ENCODE measurements at regions not wholly inside any gene's neighbourhood (a gene's known extent, or its start where the extent isn't known, plus 50 kb on each side); places are given as distances from the start of the nearest gene placed in this dataset.

DNA sequence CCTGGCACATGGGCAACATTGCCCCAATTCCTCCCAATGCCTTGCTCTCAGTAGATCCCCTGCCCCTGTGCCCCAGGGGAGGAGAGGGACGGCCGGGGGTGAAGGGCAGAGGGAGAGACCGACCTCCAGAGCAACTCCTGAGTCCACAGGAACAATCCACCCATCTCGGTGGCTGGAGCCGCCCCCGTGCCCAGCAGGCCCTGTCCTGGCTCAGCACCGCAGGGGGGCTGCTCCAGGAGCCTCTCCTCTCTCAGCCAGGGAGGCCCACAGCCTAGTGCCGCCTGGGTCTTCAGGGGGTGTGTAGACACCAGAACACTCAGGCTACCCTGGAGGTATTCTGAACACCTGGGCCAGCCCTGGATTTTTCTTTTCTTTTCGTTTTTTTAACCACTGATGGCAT lies 233.7 kb upstream of the SDK2 start:
- TF ChIP-seq, protein P1, sequence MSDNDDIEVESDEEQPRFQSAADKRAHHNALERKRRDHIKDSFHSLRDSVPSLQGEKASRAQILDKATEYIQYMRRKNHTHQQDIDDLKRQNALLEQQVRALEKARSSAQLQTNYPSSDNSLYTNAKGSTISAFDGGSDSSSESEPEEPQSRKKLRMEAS (IDR thresholded peaks at IDR 0.05; ENCODE audit: low read depth, low read length): no peak
- TF ChIP-seq, protein P2, sequence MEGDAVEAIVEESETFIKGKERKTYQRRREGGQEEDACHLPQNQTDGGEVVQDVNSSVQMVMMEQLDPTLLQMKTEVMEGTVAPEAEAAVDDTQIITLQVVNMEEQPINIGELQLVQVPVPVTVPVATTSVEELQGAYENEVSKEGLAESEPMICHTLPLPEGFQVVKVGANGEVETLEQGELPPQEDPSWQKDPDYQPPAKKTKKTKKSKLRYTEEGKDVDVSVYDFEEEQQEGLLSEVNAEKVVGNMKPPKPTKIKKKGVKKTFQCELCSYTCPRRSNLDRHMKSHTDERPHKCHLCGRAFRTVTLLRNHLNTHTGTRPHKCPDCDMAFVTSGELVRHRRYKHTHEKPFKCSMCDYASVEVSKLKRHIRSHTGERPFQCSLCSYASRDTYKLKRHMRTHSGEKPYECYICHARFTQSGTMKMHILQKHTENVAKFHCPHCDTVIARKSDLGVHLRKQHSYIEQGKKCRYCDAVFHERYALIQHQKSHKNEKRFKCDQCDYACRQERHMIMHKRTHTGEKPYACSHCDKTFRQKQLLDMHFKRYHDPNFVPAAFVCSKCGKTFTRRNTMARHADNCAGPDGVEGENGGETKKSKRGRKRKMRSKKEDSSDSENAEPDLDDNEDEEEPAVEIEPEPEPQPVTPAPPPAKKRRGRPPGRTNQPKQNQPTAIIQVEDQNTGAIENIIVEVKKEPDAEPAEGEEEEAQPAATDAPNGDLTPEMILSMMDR (IDR thresholded peaks at IDR 0.05; ENCODE audit: low read depth, low read length): no peak
- TF ChIP-seq POLR2A (IDR thresholded peaks at IDR 0.05; ENCODE audit: extremely low read depth, insufficient read length) (no peak), MYC (IDR thresholded peaks at IDR 0.05; ENCODE audit: low read depth, low read length) (no peak)
- DNase-seq (ENCODE audit: low read depth): no peak
- no peak overlapping the region for H3K4me3 ChIP-seq (ENCODE audit: low read depth, low read length)

DNA sequence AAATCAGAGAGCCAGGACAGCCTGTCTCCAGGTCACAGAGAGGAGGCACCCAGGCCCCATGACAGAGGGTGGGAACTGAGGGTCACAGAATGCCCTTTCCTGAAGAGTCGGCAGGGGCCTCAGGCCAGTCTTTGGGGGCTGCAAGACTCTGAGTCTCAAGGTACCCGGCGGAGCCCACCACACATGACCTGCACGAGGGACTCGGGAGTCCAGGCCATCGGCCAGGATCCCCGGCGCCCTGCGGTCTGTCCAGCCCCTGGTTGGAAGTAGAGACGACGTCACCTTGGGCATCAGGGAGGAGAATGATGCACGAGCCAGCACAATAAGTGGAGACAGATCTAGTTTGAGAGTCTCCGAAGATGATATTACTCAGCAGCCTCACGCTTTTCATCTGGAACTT lies 234.7 kb upstream of the SDK2 start:
- no peak overlapping the region for H3K4me3 ChIP-seq (ENCODE audit: low read depth, low read length)
- DNase-seq (ENCODE audit: low read depth): no peak
- TF ChIP-seq, protein P1 (IDR thresholded peaks at IDR 0.05; ENCODE audit: low read depth, low read length): no peak
- TF ChIP-seq POLR2A (IDR thresholded peaks at IDR 0.05; ENCODE audit: extremely low read depth, insufficient read length) (no peak), MYC (IDR thresholded peaks at IDR 0.05; ENCODE audit: low read depth, low read length) (no peak)
- TF ChIP-seq, protein P2 (IDR thresholded peaks at IDR 0.05; ENCODE audit: low read depth, low read length): no peak

DNA sequence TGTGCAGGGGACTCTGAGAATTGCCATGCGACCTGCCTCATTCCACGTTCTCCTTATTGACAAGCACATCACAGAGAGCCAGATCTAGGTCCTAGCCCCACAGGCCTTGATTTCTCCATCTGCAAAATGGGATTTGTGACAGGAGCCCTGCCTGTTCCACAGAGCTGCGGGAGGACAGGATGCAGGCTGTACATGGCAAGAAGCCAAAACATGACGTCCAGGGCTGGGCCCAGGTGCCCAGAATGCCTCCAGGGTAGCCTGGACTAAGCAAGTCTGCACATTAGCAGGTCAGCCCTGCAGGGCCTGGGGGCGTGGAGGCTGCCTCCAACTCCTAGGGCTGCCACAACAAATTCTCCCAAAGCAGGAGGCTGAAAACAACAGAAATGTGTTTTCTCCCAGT lies 235.7 kb upstream of the SDK2 start:
- DNase-seq (ENCODE audit: low read depth): no peak
- TF ChIP-seq, protein P2 (IDR thresholded peaks at IDR 0.05; ENCODE audit: low read depth, low read length): no peak
- no peak for TF ChIP-seq MYC (IDR thresholded peaks at IDR 0.05; ENCODE audit: low read depth, low read length)
- no peak for TF ChIP-seq POLR2A (IDR thresholded peaks at IDR 0.05; ENCODE audit: extremely low read depth, insufficient read length)
- TF ChIP-seq, protein P1 (IDR thresholded peaks at IDR 0.05; ENCODE audit: low read depth, low read length): no peak
- no peak overlapping the region for H3K4me3 ChIP-seq (ENCODE audit: low read depth, low read length)

DNA sequence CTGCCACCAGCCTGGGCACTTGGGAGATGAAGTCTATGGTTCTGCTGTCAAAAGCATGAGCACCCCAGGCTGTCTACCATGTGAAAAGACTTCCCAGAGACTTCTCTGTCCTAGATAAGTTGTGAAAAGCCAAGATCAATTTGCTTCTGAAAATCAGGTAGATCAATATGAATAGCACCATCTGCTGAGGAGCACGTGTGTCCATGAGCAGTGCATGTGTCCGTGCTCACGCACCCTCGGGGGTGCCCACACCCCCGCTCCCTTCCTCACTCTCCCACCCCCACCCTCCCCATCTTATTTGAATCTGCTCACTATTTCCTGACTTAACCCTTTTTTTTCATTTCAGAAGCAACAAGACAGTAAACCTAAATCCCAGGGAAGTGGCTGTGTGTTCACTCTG lies 238.3 kb upstream of the SDK2 start:
- TF ChIP-seq, protein P1 (IDR thresholded peaks at IDR 0.05; ENCODE audit: low read depth, low read length): no peak
- no peak for TF ChIP-seq MYC (IDR thresholded peaks at IDR 0.05; ENCODE audit: low read depth, low read length)
- TF ChIP-seq, protein P2 (IDR thresholded peaks at IDR 0.05; ENCODE audit: low read depth, low read length): no peak
- TF ChIP-seq POLR2A (IDR thresholded peaks at IDR 0.05; ENCODE audit: extremely low read depth, insufficient read length): no peak
- DNase-seq (ENCODE audit: low read depth): no peak
- H3K4me3 ChIP-seq (ENCODE audit: low read depth, low read length): no peak overlapping the region

DNA sequence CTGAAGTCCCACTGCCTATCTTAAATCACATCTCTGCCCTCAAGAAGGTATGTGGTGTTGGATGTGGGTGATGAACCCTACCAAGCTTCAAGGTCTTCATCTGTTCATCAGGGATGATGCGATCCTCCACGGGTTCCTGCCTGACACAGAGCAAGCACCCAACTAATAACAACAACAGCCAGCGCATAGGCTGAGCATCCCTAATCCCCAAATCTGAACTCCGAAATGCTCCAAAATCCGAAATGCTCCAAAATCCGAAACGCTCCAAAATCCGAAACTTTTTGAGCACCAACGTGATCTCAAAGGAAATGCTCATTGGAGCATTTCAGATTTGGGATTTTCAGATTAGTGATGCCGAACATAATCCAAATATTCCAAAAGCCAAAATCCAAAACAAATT lies 238.9 kb upstream of the SDK2 start:
- H3K4me3 ChIP-seq (ENCODE audit: low read depth, low read length): no peak overlapping the region
- TF ChIP-seq, protein P2 (IDR thresholded peaks at IDR 0.05; ENCODE audit: low read depth, low read length): no peak
- TF ChIP-seq, protein P1 (IDR thresholded peaks at IDR 0.05; ENCODE audit: low read depth, low read length): no peak
- TF ChIP-seq POLR2A (IDR thresholded peaks at IDR 0.05; ENCODE audit: extremely low read depth, insufficient read length) (no peak), MYC (IDR thresholded peaks at IDR 0.05; ENCODE audit: low read depth, low read length) (no peak)
- no peak for DNase-seq (ENCODE audit: low read depth)

DNA sequence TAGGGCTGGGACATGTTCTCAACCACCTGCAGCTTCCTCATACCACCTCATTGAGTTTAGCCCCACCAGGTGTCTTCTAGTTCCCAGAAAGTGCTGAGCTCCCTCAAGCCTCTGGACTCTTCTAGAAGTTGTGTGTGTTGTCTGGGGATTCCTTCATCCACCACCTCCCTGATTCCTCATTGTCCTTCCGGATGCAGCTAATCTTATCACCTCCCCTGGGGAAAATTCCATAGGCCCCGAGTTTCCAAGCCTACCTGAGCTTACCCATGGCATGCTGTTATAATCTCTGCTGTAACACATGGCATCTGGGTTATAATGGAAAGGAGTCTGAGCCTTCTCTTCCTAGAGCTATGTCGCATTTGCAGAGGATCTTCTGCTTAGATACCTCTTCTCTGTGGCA lies 243.5 kb upstream of the SDK2 start:
- TF ChIP-seq, protein P2 (IDR thresholded peaks at IDR 0.05; ENCODE audit: low read depth, low read length): no peak
- no peak for TF ChIP-seq POLR2A (IDR thresholded peaks at IDR 0.05; ENCODE audit: extremely low read depth, insufficient read length)
- H3K4me3 ChIP-seq (ENCODE audit: low read depth, low read length): no peak overlapping the region
- DNase-seq (ENCODE audit: low read depth): no peak
